ENCODE measurements at regions not wholly inside any gene's neighbourhood (a gene's known extent, or its start where the extent isn't known, plus 50 kb on each side); places are given as distances from the start of the nearest gene placed in this dataset.

DNA sequence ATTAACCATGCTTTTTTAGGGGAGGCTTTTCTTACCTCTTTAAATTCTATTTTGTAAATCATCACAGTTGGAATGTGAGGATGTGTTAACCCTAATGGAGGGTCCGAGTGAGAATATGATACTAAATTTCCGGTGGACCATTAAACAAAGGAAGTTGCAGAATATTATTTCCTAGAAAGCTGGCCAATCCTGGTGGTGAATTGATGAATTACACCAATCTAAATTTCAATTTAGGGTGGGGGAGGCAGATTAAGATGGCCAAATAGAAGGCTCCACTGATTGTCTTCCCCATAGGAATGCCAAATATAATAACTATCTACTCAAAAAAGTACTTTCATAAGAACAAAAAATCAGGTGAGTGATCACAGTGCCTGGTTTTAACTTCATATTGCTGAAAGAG is 1045.6 kb downstream of the GLUD2 start:
- Histone ChIP-seq H3K4me3 (ENCODE audit: control insufficient read depth in 2 of 3, extremely low read depth in 1 of 3, insufficient read depth in 2 of 3, low read depth in 1 of 3, low read length in 3 of 3) (no peak overlapping the region), H3K4me2 (ENCODE audit: control insufficient read depth, extremely low read depth, insufficient read depth, low read depth, low read length) (no peak overlapping the region), H2AFZ (ENCODE audit: control insufficient read depth, low read length) (no peak overlapping the region), H3K36me3 (ENCODE audit: control insufficient read depth in 2 of 2, extremely low read depth in 1 of 2, insufficient read depth in 2 of 2, low read length in 2 of 2) (no peaks in the 10 kb centered on the region), H3K9me1 (ENCODE audit: control insufficient read depth, extremely low read depth, insufficient read depth, low read length) (no peaks in the 10 kb centered on the region), H3K9ac (ENCODE audit: control insufficient read depth, extremely low read depth, insufficient read depth, low read length) (no peak overlapping the region), H3K4me1 (ENCODE audit: control insufficient read depth, extremely low read depth, insufficient read depth, low read length) (no peaks in the 10 kb centered on the region), H3K9me3 (ENCODE audit: control insufficient read depth, low read depth, low read length) (no peaks in the 10 kb centered on the region), H4K20me1 (ENCODE audit: control insufficient read depth, extremely low read depth, insufficient read depth, low read length) (no peaks in the 10 kb centered on the region), H3K27me3 (ENCODE audit: control insufficient read depth, extremely low read depth, insufficient read depth, low read length) (no peaks in the 10 kb centered on the region), H3K27ac (ENCODE audit: control insufficient read depth, insufficient read depth, low read length) (no peak overlapping the region), H3K79me2 (ENCODE audit: control insufficient read depth, insufficient read depth, low read length) (no peaks in the 10 kb centered on the region)
- FAIRE-seq (no peak), DNase-seq (ENCODE audit: low read depth, low spot score) (no peak)
- TF ChIP-seq, protein P1, sequence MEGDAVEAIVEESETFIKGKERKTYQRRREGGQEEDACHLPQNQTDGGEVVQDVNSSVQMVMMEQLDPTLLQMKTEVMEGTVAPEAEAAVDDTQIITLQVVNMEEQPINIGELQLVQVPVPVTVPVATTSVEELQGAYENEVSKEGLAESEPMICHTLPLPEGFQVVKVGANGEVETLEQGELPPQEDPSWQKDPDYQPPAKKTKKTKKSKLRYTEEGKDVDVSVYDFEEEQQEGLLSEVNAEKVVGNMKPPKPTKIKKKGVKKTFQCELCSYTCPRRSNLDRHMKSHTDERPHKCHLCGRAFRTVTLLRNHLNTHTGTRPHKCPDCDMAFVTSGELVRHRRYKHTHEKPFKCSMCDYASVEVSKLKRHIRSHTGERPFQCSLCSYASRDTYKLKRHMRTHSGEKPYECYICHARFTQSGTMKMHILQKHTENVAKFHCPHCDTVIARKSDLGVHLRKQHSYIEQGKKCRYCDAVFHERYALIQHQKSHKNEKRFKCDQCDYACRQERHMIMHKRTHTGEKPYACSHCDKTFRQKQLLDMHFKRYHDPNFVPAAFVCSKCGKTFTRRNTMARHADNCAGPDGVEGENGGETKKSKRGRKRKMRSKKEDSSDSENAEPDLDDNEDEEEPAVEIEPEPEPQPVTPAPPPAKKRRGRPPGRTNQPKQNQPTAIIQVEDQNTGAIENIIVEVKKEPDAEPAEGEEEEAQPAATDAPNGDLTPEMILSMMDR (optimal IDR thresholded peaks at IDR 0.05 in 1 of 3, IDR thresholded peaks at IDR 0.05 in 1 of 3, conservative IDR thresholded peaks at IDR 0.05 in 1 of 3; ENCODE audit: extremely low read depth in 1 of 3, insufficient read depth in 2 of 3, low read length in 3 of 3), result peak in 1 of 3 experiments; percentile 32
- TF ChIP-seq EZH2 (IDR thresholded peaks at IDR 0.05; ENCODE audit: low read length), result no peak
- dilution Hi-C loops (cut with MboI; ENCODE audit: extremely low pct_ligation_motif_present, low sequenced_read_pairs), result no loop called here

DNA sequence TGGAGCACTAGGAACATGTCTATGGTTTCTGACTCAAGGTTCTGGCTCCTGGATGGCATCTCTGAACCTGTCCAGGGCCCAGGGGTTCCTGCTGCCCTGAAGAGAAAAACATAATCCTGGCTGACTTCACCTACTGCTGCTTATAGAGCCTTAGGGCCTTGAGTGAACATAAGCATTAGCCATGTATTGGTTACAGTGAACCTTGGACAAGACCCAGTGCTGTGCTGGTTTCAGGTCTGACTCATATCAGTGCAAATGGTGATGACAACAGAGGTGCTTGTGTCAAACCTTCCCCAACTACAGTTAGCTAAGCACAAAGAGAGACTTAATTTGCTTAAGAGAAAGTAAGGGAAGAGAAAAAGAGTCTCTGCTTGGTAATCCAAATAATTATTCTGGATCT is 1047.2 kb downstream of the GLUD2 start:
- H2AFZ ChIP-seq (ENCODE audit: control insufficient read depth, low read length), result no peak overlapping the region
- dilution Hi-C loops (cut with MboI; ENCODE audit: extremely low pct_ligation_motif_present, low sequenced_read_pairs), result no loop called here
- TF ChIP-seq, protein P1 (optimal IDR thresholded peaks at IDR 0.05 in 1 of 3, IDR thresholded peaks at IDR 0.05 in 1 of 3, conservative IDR thresholded peaks at IDR 0.05 in 1 of 3; ENCODE audit: extremely low read depth in 1 of 3, insufficient read depth in 2 of 3, low read length in 3 of 3), result no peak
- TF ChIP-seq EZH2 (IDR thresholded peaks at IDR 0.05; ENCODE audit: low read length), result no peak

More for the DNA sequence above, 1047.2 kb downstream of the GLUD2 start:
- H3K9me3 ChIP-seq (ENCODE audit: control insufficient read depth, low read depth, low read length), result no peaks in the 10 kb centered on the region
- no peaks in the 10 kb centered on the region for H3K9me1 ChIP-seq (ENCODE audit: control insufficient read depth, extremely low read depth, insufficient read depth, low read length)
- no peaks in the 10 kb centered on the region for H4K20me1 ChIP-seq (ENCODE audit: control insufficient read depth, extremely low read depth, insufficient read depth, low read length)
- H3K4me3 ChIP-seq (ENCODE audit: control insufficient read depth in 2 of 3, extremely low read depth in 1 of 3, insufficient read depth in 2 of 3, low read depth in 1 of 3, low read length in 3 of 3), result no peak overlapping the region
- H3K36me3 ChIP-seq (ENCODE audit: control insufficient read depth in 2 of 2, extremely low read depth in 1 of 2, insufficient read depth in 2 of 2, low read length in 2 of 2), result no peaks in the 10 kb centered on the region
- H3K79me2 ChIP-seq (ENCODE audit: control insufficient read depth, insufficient read depth, low read length), result no peaks in the 10 kb centered on the region
- no peaks in the 10 kb centered on the region for H3K27me3 ChIP-seq (ENCODE audit: control insufficient read depth, extremely low read depth, insufficient read depth, low read length)
- DNase-seq (ENCODE audit: low read depth, low spot score) (no peak), FAIRE-seq (peak; percentile 9)
- H3K27ac ChIP-seq (ENCODE audit: control insufficient read depth, insufficient read depth, low read length), result peak overlapping the region; percentile 1
- H3K4me2 ChIP-seq (ENCODE audit: control insufficient read depth, extremely low read depth, insufficient read depth, low read depth, low read length), result no peak overlapping the region
- H3K9ac ChIP-seq (ENCODE audit: control insufficient read depth, extremely low read depth, insufficient read depth, low read length), result no peak overlapping the region
- H3K4me1 ChIP-seq (ENCODE audit: control insufficient read depth, extremely low read depth, insufficient read depth, low read length), result no peaks in the 10 kb centered on the region

Data from keratinocyte (primary cell).